ENCODE measurements at regions not wholly inside any gene's neighbourhood (a gene's known extent, or its start where the extent isn't known, plus 50 kb on each side); places are given as distances from the start of the nearest gene placed in this dataset.

DNA sequence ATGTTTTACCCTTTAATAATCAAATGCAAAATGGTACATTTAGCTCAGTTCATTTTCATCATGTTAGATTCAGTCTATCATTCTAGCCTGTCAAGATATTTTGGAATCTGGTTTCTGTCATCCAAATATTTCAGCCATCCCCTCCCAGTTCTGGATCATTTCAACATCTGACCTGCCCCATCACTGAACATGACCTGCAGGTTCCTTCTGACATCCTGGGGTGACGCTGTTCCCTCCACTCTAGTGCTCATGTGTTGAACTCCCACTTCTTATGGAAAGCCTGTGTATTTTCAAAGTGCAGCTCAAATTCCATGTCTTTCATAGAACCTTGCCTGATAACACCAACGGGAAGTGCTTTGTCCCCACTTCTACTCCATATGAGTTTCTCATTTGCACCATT lies 320.0 kb upstream of the TNP1 start:
- Histone ChIP-seq H2AFZ (ENCODE audit: insufficient read depth, low read depth, low read length, poor library complexity, severe bottlenecking) (no peak overlapping the region), H3K79me2 (ENCODE audit: control insufficient read depth, insufficient read depth, low read length) (no peaks in the 10 kb centered on the region), H3K27me3 (replicated peaks in 1 of 4; ENCODE audit: control extremely low read depth in 1 of 4, control insufficient read depth in 3 of 4, insufficient read depth in 4 of 4, low read length in 3 of 4) (peaks cover 0 to 4% (median 0%) of the 10 kb centered on the region in 4 experiments), H3K9ac (ENCODE audit: low read length) (no peak overlapping the region), H3K4me1 (ENCODE audit: control insufficient read depth in 2 of 2, insufficient read depth in 2 of 2, low read length in 2 of 2) (no peaks in the 10 kb centered on the region), H3K4me3 (ENCODE audit: control extremely low read depth in 1 of 5, extremely low read depth in 1 of 5, insufficient read depth in 1 of 5, low read depth in 2 of 5, low read length in 4 of 5) (no peak overlapping the region), H3K9me3 (ENCODE audit: control extremely low read depth in 1 of 3, control insufficient read depth in 2 of 3, insufficient read depth in 1 of 3, low read length in 2 of 3) (no peaks in the 10 kb centered on the region), H3K4me2 (replicated peaks; ENCODE audit: low read depth, low read length, poor library complexity, severe bottlenecking) (no peak overlapping the region), H3K36me3 (replicated peaks in 1 of 2; ENCODE audit: control extremely low read depth in 1 of 2, control insufficient read depth in 1 of 2, extremely low read depth in 1 of 2, insufficient read depth in 2 of 2, low read length in 1 of 2) (no peaks in the 10 kb centered on the region), H3K27ac (ENCODE audit: low read length in 2 of 2) (no peak overlapping the region), H4K20me1 (ENCODE audit: control insufficient read depth, insufficient read depth, low read length, poor library complexity, severe bottlenecking) (no peaks in the 10 kb centered on the region)
- Mint-ChIP-seq H3K4me3 (no peak overlapping the region), H3K27ac (no peak overlapping the region), H3K27me3 (peaks cover 16% of the 10 kb centered on the region), H3K4me1 (no peaks in the 10 kb centered on the region), H3K9me3 (ENCODE audit: insufficient read depth) (peaks cover 2% of the 10 kb centered on the region)
- WGBS (ENCODE audit: insufficient coverage): 100% methylated on average over 1 of the region's 2 CpGs
- TF ChIP-seq EZH2 (IDR thresholded peaks at IDR 0.05; ENCODE audit: borderline replicate concordance, insufficient read depth, low read depth, low read length, poor library complexity, severe bottlenecking): no peak
- TF ChIP-seq, protein P1, sequence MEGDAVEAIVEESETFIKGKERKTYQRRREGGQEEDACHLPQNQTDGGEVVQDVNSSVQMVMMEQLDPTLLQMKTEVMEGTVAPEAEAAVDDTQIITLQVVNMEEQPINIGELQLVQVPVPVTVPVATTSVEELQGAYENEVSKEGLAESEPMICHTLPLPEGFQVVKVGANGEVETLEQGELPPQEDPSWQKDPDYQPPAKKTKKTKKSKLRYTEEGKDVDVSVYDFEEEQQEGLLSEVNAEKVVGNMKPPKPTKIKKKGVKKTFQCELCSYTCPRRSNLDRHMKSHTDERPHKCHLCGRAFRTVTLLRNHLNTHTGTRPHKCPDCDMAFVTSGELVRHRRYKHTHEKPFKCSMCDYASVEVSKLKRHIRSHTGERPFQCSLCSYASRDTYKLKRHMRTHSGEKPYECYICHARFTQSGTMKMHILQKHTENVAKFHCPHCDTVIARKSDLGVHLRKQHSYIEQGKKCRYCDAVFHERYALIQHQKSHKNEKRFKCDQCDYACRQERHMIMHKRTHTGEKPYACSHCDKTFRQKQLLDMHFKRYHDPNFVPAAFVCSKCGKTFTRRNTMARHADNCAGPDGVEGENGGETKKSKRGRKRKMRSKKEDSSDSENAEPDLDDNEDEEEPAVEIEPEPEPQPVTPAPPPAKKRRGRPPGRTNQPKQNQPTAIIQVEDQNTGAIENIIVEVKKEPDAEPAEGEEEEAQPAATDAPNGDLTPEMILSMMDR (IDR thresholded peaks at IDR 0.05): no peak
- ATAC-seq (ENCODE audit: low read depth): no peak
- DNase-seq: no peak
- intact Hi-C loops (cut with micrococcal nuclease): no loop called here
- ChIA-PET CTCF (no interaction called here), POLR2A (no interaction called here)

DNA sequence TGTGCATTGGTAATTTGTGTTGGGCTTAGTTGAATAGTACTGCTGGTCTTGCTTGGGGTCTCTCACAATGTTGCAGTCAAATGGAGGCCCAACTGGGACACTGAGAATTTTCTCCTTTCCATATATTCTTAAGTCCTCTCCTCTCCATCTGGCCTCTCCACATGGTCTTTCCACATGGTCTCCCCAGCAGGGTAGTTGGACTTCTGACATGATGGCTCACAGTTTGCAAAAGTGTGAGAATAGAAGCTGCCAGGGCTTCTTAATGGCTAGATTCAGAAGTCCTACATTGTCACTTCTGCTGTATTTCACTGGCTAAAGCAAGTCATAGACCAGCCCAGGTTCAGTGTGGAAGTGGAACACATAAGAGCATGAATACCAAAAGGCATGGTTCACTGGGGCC lies 318.5 kb upstream of the TNP1 start:
- H4K20me1 ChIP-seq (ENCODE audit: control insufficient read depth, insufficient read depth, low read length, poor library complexity, severe bottlenecking): no peaks in the 10 kb centered on the region
- intact Hi-C loops (cut with micrococcal nuclease): no loop called here
- peaks cover 0 to under 1% (median 0%) of the 10 kb centered on the region in 3 donors for H3K9me3 ChIP-seq (ENCODE audit: control extremely low read depth in 1 of 3, control insufficient read depth in 2 of 3, insufficient read depth in 1 of 3, low read length in 2 of 3)
- no peak overlapping the region for H3K4me2 ChIP-seq (replicated peaks; ENCODE audit: low read depth, low read length, poor library complexity, severe bottlenecking)
- no peak overlapping the region for H3K4me3 Mint-ChIP-seq
- H3K4me1 Mint-ChIP-seq: no peaks in the 10 kb centered on the region
- no peaks in the 10 kb centered on the region for H3K36me3 ChIP-seq (replicated peaks in 1 of 2; ENCODE audit: control extremely low read depth in 1 of 2, control insufficient read depth in 1 of 2, extremely low read depth in 1 of 2, insufficient read depth in 2 of 2, low read length in 1 of 2)
- ChIA-PET CTCF (no interaction called here), POLR2A (no interaction called here)
- H3K9ac ChIP-seq (ENCODE audit: low read length): no peak overlapping the region
- H3K79me2 ChIP-seq (ENCODE audit: control insufficient read depth, insufficient read depth, low read length): no peaks in the 10 kb centered on the region
- no peak overlapping the region for H3K27ac ChIP-seq (ENCODE audit: low read length in 2 of 2)
- H3K27me3 Mint-ChIP-seq: peaks cover 22% of the 10 kb centered on the region
- no peak overlapping the region for H2AFZ ChIP-seq (ENCODE audit: insufficient read depth, low read depth, low read length, poor library complexity, severe bottlenecking)
- ATAC-seq (ENCODE audit: low read depth): no peak
- TF ChIP-seq, protein P1 (IDR thresholded peaks at IDR 0.05): no peak
- TF ChIP-seq EZH2 (IDR thresholded peaks at IDR 0.05; ENCODE audit: borderline replicate concordance, insufficient read depth, low read depth, low read length, poor library complexity, severe bottlenecking): no peak
- no peak for DNase-seq
- H3K27ac Mint-ChIP-seq: no peak overlapping the region
- H3K27me3 ChIP-seq (replicated peaks in 1 of 4; ENCODE audit: control extremely low read depth in 1 of 4, control insufficient read depth in 3 of 4, insufficient read depth in 4 of 4, low read length in 3 of 4): peaks cover 0 to 4% (median 0%) of the 10 kb centered on the region in 4 experiments
- H3K4me1 ChIP-seq (ENCODE audit: control insufficient read depth in 2 of 2, insufficient read depth in 2 of 2, low read length in 2 of 2): no peaks in the 10 kb centered on the region
- H3K9me3 Mint-ChIP-seq (ENCODE audit: insufficient read depth): peaks cover 2% of the 10 kb centered on the region
- no peak overlapping the region for H3K4me3 ChIP-seq (ENCODE audit: control extremely low read depth in 1 of 5, extremely low read depth in 1 of 5, insufficient read depth in 1 of 5, low read depth in 2 of 5, low read length in 4 of 5)
